ENCODE measurements at regions not wholly inside any gene's neighbourhood (a gene's known extent, or its start where the extent isn't known, plus 50 kb on each side); places are given as distances from the start of the nearest gene placed in this dataset.

GRCh38 chr18:62452280-62452831 is 70.5 kb upstream of the ZCCHC2 start:
- no peak for ATAC-seq
- TF ChIP-seq ZFP3 (CRISPR knock-in tag; IDR thresholded peaks at IDR 0.05), result no peak
- TF ChIP-seq ISL1 (CRISPR knock-in tag; IDR thresholded peaks at IDR 0.05), result no peak
- TF ChIP-seq CSDC2 (CRISPR knock-in tag; IDR thresholded peaks at IDR 0.05), result no peak
- no peak for TF ChIP-seq TOX (CRISPR knock-in tag; IDR thresholded peaks at IDR 0.05; ENCODE audit: borderline replicate concordance)
- TF ChIP-seq ESRRG (CRISPR knock-in tag; IDR thresholded peaks at IDR 0.05), result no peak
- no peak for TF ChIP-seq RARB (CRISPR knock-in tag; IDR thresholded peaks at IDR 0.05)
- no peak for TF ChIP-seq ZC3H10 (CRISPR knock-in tag; IDR thresholded peaks at IDR 0.05)
- no peak for TF ChIP-seq SNAI2 (CRISPR knock-in tag; IDR thresholded peaks at IDR 0.05)
- TF ChIP-seq, protein P1, sequence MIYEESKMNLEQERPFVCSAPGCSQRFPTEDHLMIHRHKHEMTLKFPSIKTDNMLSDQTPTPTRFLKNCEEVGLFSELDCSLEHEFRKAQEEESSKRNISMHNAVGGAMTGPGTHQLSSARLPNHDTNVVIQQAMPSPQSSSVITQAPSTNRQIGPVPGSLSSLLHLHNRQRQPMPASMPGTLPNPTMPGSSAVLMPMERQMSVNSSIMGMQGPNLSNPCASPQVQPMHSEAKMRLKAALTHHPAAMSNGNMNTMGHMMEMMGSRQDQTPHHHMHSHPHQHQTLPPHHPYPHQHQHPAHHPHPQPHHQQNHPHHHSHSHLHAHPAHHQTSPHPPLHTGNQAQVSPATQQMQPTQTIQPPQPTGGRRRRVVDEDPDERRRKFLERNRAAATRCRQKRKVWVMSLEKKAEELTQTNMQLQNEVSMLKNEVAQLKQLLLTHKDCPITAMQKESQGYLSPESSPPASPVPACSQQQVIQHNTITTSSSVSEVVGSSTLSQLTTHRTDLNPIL (CRISPR knock-in tag; IDR thresholded peaks at IDR 0.05; ENCODE audit: low read depth), result no peak
- TF ChIP-seq OSR1 (CRISPR knock-in tag; IDR thresholded peaks at IDR 0.05), result no peak
- no peak for TF ChIP-seq TCF4 (CRISPR knock-in tag; IDR thresholded peaks at IDR 0.05; ENCODE audit: borderline replicate concordance)
- no peak for TF ChIP-seq ZFP30 (CRISPR knock-in tag; IDR thresholded peaks at IDR 0.05)
- TF ChIP-seq TSHZ2 (CRISPR knock-in tag; IDR thresholded peaks at IDR 0.05), result no peak
- no peak for TF ChIP-seq ZNF565 (CRISPR knock-in tag; conservative IDR thresholded peaks at IDR 0.05; ENCODE audit: low read depth)
- TF ChIP-seq BACH2 (CRISPR knock-in tag; IDR thresholded peaks at IDR 0.05; ENCODE audit: borderline replicate concordance), result no peak
- TF ChIP-seq, protein P2, sequence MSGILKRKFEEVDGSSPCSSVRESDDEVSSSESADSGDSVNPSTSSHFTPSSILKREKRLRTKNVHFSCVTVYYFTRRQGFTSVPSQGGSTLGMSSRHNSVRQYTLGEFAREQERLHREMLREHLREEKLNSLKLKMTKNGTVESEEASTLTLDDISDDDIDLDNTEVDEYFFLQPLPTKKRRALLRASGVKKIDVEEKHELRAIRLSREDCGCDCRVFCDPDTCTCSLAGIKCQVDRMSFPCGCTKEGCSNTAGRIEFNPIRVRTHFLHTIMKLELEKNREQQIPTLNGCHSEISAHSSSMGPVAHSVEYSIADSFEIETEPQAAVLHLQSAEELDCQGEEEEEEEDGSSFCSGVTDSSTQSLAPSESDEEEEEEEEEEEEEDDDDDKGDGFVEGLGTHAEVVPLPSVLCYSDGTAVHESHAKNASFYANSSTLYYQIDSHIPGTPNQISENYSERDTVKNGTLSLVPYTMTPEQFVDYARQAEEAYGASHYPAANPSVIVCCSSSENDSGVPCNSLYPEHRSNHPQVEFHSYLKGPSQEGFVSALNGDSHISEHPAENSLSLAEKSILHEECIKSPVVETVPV (CRISPR knock-in tag; IDR thresholded peaks at IDR 0.05), result no peak

- no peak for TF ChIP-seq RARB (CRISPR knock-in tag; IDR thresholded peaks at IDR 0.05)
- TF ChIP-seq PATZ1 (CRISPR knock-in tag; IDR thresholded peaks at IDR 0.05; ENCODE audit: borderline replicate concordance), result no peak
- TF ChIP-seq ZFP3 (CRISPR knock-in tag; IDR thresholded peaks at IDR 0.05), result no peak
- no peak for TF ChIP-seq ZNF70 (CRISPR knock-in tag; IDR thresholded peaks at IDR 0.05)
- TF ChIP-seq, protein P2 (CRISPR knock-in tag; IDR thresholded peaks at IDR 0.05), result no peak
- no peak for TF ChIP-seq TOX (CRISPR knock-in tag; IDR thresholded peaks at IDR 0.05; ENCODE audit: borderline replicate concordance)
- TF ChIP-seq, protein P1 (CRISPR knock-in tag; IDR thresholded peaks at IDR 0.05; ENCODE audit: low read depth), result no peak
- TF ChIP-seq ESRRG (CRISPR knock-in tag; IDR thresholded peaks at IDR 0.05), result no peak
- TF ChIP-seq, protein P3, sequence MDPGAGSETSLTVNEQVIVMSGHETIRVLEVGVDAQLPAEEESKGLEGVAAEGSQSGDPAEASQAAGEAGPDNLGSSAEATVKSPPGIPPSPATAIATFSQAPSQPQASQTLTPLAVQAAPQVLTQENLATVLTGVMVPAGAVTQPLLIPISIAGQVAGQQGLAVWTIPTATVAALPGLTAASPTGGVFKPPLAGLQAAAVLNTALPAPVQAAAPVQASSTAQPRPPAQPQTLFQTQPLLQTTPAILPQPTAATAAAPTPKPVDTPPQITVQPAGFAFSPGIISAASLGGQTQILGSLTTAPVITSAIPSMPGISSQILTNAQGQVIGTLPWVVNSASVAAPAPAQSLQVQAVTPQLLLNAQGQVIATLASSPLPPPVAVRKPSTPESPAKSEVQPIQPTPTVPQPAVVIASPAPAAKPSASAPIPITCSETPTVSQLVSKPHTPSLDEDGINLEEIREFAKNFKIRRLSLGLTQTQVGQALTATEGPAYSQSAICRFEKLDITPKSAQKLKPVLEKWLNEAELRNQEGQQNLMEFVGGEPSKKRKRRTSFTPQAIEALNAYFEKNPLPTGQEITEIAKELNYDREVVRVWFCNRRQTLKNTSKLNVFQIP (CRISPR knock-in tag; IDR thresholded peaks at IDR 0.05; ENCODE audit: borderline replicate concordance, low read depth), result no peak
- TF ChIP-seq OSR1 (CRISPR knock-in tag; IDR thresholded peaks at IDR 0.05), result no peak
- no peak for TF ChIP-seq PPARA (CRISPR knock-in tag; IDR thresholded peaks at IDR 0.05; ENCODE audit: borderline replicate concordance)
- no peak for TF ChIP-seq ARNTL (CRISPR knock-in tag; IDR thresholded peaks at IDR 0.05; ENCODE audit: borderline replicate concordance, low read depth)
- TF ChIP-seq SNAI2 (CRISPR knock-in tag; IDR thresholded peaks at IDR 0.05), result no peak
- TF ChIP-seq ZC3H10 (CRISPR knock-in tag; IDR thresholded peaks at IDR 0.05), result no peak
- TF ChIP-seq TCF4 (CRISPR knock-in tag; IDR thresholded peaks at IDR 0.05; ENCODE audit: borderline replicate concordance), result no peak
- no peak for TF ChIP-seq BACH2 (CRISPR knock-in tag; IDR thresholded peaks at IDR 0.05; ENCODE audit: borderline replicate concordance)
- TF ChIP-seq TSHZ2 (CRISPR knock-in tag; IDR thresholded peaks at IDR 0.05), result no peak
- TF ChIP-seq GLIS3 (CRISPR knock-in tag; IDR thresholded peaks at IDR 0.05), result no peak
- TF ChIP-seq ZNF565 (CRISPR knock-in tag; conservative IDR thresholded peaks at IDR 0.05; ENCODE audit: low read depth), result no peak
- no peak for ATAC-seq
Observed at GRCh38 chr18:62453864-62454263, 69.0 kb upstream of the ZCCHC2 start.
